ENCODE measurements at regions not wholly inside any gene's neighbourhood (a gene's known extent, or its start where the extent isn't known, plus 50 kb on each side); places are given as distances from the start of the nearest gene placed in this dataset.

GRCh38 chr11:130574740-130575139 is 126.3 kb downstream of the ADAMTS15 start:
- no peaks in the 10 kb centered on the region for H3K36me3 ChIP-seq (ENCODE audit: insufficient read depth, low read length)
- no peaks in the 10 kb centered on the region for H3K9me3 ChIP-seq (replicated peaks; ENCODE audit: low read length)
- peaks cover 7% of the 10 kb centered on the region for H3K27me3 ChIP-seq (ENCODE audit: control insufficient read depth, insufficient read depth, low read length)
- H3K9ac ChIP-seq (ENCODE audit: low read depth, low read length), result no peak overlapping the region
- no peak overlapping the region for H3K4me3 ChIP-seq (ENCODE audit: low read length)
- H3K4me2 ChIP-seq (ENCODE audit: low read length), result no peak overlapping the region
- no peaks in the 10 kb centered on the region for H3K4me1 ChIP-seq (ENCODE audit: control insufficient read depth, insufficient read depth, low read length)

- no peaks in the 10 kb centered on the region for H3K9me3 ChIP-seq (replicated peaks; ENCODE audit: low read length)
- peaks cover 14% of the 10 kb centered on the region for H3K4me1 ChIP-seq (ENCODE audit: control insufficient read depth, insufficient read depth, low read length)
- H3K27me3 ChIP-seq (ENCODE audit: control insufficient read depth, insufficient read depth, low read length), result peaks cover 7% of the 10 kb centered on the region
- H3K9ac ChIP-seq (ENCODE audit: low read depth, low read length), result no peak overlapping the region
- no peaks in the 10 kb centered on the region for H3K36me3 ChIP-seq (ENCODE audit: insufficient read depth, low read length)
- H3K4me2 ChIP-seq (ENCODE audit: low read length), result no peak overlapping the region
- H3K4me3 ChIP-seq (ENCODE audit: low read length), result no peak overlapping the region
These were observed 127.7 kb downstream of the ADAMTS15 start for GRCh38 chr11:130576146-130576545.

DNA sequence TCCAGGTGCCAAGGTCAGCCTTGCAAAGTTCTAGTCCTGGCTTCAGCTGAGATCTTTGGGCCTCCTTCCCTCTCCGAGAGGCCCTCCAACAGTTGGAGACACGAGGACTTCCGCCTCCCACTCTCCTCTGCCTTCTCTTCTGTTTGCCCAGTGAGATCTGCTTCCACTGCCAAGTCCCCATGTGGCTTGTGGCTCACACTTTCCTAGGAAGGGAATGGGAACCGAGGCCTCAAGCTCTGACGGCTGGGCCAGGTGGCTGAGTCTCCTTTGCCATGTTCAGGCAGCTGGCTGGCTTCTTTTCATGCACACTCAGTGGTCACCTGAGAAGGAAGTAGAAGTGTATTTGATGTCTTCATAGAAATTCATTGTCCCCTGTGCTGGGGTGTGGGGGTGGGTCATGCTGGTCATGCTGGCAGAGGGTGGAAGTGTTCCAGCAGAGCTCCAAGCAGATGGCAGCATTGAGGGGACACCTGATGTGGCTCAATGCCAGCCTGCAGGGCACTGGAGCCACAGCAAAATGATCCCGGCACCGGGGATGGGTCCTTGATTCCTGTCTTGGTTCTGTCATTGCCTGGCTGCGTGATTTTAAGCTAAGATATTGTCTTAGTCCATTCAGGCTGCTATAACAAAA is 130.4 kb downstream of the ADAMTS15 start:
- Histone ChIP-seq H3K4me3 (ENCODE audit: low read length) (no peak overlapping the region), H3K9me3 (replicated peaks; ENCODE audit: low read length) (no peaks in the 10 kb centered on the region), H3K4me2 (ENCODE audit: low read length) (no peak overlapping the region), H3K4me1 (ENCODE audit: control insufficient read depth, insufficient read depth, low read length) (peaks cover 25% of the 10 kb centered on the region), H3K36me3 (ENCODE audit: insufficient read depth, low read length) (no peaks in the 10 kb centered on the region), H3K27me3 (ENCODE audit: control insufficient read depth, insufficient read depth, low read length) (peaks cover 7% of the 10 kb centered on the region), H3K9ac (ENCODE audit: low read depth, low read length) (no peak overlapping the region)

- Histone ChIP-seq H3K4me1 (ENCODE audit: control insufficient read depth, insufficient read depth, low read length) (peaks cover 30% of the 10 kb centered on the region), H3K4me2 (ENCODE audit: low read length) (no peak overlapping the region), H3K4me3 (ENCODE audit: low read length) (no peak overlapping the region), H3K9me3 (replicated peaks; ENCODE audit: low read length) (no peaks in the 10 kb centered on the region), H3K36me3 (ENCODE audit: insufficient read depth, low read length) (no peaks in the 10 kb centered on the region), H3K27me3 (ENCODE audit: control insufficient read depth, insufficient read depth, low read length) (no peaks in the 10 kb centered on the region), H3K9ac (ENCODE audit: low read depth, low read length) (peak overlapping the region; percentile 57)
These were observed 131.9 kb downstream of the ADAMTS15 start for GRCh38 chr11:130580372-130580771.

DNA sequence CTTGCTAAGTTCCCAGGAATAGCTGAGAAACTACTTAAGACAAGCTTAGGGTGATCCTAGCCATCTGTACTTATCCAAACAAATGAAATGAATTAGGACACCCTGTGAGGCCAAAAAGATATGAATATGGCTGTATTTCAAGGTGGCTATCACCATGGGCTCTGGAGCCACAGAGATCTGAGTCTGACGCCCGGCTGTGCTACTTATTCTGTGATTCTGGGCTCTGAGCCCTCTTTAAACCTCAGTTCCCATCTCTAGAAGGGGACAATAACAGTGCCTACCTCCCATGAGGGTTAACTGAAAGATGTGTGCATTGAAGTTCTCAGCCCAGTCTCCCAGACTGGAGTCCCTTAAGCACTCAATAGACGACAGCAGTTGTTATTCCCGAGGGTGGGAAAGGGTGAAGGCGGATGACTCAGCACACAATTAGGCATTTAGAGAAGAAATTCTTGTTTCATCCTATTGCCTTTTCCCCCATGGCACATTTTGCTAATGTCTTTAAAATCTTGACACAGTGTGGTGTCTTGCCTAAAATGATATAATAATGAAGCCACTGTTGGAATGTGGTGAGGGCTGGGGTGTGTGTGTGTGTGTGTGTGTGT is 132.5 kb downstream of the ADAMTS15 start:
- Histone ChIP-seq H3K9me3 (replicated peaks; ENCODE audit: low read length) (no peaks in the 10 kb centered on the region), H3K4me1 (ENCODE audit: control insufficient read depth, insufficient read depth, low read length) (peaks cover 36% of the 10 kb centered on the region), H3K9ac (ENCODE audit: low read depth, low read length) (peak overlapping the region; percentile 57), H3K4me2 (ENCODE audit: low read length) (peak overlapping the region; percentile 42), H3K4me3 (ENCODE audit: low read length) (no peak overlapping the region), H3K36me3 (ENCODE audit: insufficient read depth, low read length) (no peaks in the 10 kb centered on the region), H3K27me3 (ENCODE audit: control insufficient read depth, insufficient read depth, low read length) (no peaks in the 10 kb centered on the region)

DNA sequence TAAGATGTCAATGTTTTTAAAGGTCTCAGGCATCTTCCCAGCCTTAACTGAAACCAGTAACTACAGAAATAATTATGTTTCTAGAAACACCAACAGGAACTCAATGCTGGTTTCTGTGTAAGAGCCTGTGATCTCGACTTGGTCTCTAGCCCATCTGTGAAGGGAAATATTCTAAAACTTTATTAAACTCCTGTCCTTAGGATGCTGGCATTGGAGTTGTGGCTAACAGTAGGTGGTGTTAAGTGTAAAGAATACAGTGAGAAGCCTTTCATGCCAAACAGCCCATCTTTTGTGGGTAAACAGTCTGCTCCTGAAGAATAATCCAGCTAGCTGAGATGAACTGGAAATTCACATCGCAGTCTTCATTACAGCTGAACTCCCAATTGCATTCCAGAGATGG is 133.2 kb downstream of the ADAMTS15 start:
- Histone ChIP-seq H3K4me1 (ENCODE audit: control insufficient read depth, insufficient read depth, low read length) (peaks cover 39% of the 10 kb centered on the region), H3K4me3 (ENCODE audit: low read length) (no peak overlapping the region), H3K4me2 (ENCODE audit: low read length) (no peak overlapping the region), H3K9me3 (replicated peaks; ENCODE audit: low read length) (no peaks in the 10 kb centered on the region), H3K36me3 (ENCODE audit: insufficient read depth, low read length) (no peaks in the 10 kb centered on the region), H3K27me3 (ENCODE audit: control insufficient read depth, insufficient read depth, low read length) (no peaks in the 10 kb centered on the region), H3K9ac (ENCODE audit: low read depth, low read length) (peak overlapping the region; percentile 57)

DNA sequence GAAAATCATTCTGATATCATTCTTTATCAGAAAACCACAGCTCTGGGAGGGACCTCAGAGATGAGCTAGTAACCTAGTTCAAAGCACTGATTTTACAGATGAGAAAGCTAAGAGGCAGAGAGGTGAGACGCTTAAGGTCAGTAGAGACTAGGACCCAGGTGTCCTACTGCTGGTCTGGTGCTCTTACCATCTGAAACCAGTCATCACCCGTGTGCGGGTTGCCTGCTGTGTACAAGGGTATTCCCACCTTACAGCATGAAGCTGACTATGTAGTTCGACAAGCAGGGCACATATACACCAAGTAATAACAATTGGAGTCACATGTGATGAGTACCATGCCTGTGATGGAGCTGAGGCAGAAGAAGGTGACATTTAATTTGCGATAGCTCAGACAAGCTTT is 133.7 kb downstream of the ADAMTS15 start:
- H3K36me3 ChIP-seq (ENCODE audit: insufficient read depth, low read length), result no peaks in the 10 kb centered on the region
- no peak overlapping the region for H3K4me2 ChIP-seq (ENCODE audit: low read length)
- H3K27me3 ChIP-seq (ENCODE audit: control insufficient read depth, insufficient read depth, low read length), result no peaks in the 10 kb centered on the region
- H3K9ac ChIP-seq (ENCODE audit: low read depth, low read length), result no peak overlapping the region
- peaks cover 39% of the 10 kb centered on the region for H3K4me1 ChIP-seq (ENCODE audit: control insufficient read depth, insufficient read depth, low read length)
- no peak overlapping the region for H3K4me3 ChIP-seq (ENCODE audit: low read length)
- no peaks in the 10 kb centered on the region for H3K9me3 ChIP-seq (replicated peaks; ENCODE audit: low read length)

- Histone ChIP-seq H3K9me3 (replicated peaks; ENCODE audit: low read length) (no peaks in the 10 kb centered on the region), H3K27me3 (ENCODE audit: control insufficient read depth, insufficient read depth, low read length) (no peaks in the 10 kb centered on the region), H3K9ac (ENCODE audit: low read depth, low read length) (no peak overlapping the region), H3K4me2 (ENCODE audit: low read length) (no peak overlapping the region), H3K36me3 (ENCODE audit: insufficient read depth, low read length) (no peaks in the 10 kb centered on the region), H3K4me1 (ENCODE audit: control insufficient read depth, insufficient read depth, low read length) (peaks cover 39% of the 10 kb centered on the region), H3K4me3 (ENCODE audit: low read length) (no peak overlapping the region)
These were observed 134.5 kb downstream of the ADAMTS15 start for GRCh38 chr11:130582981-130583380.

DNA sequence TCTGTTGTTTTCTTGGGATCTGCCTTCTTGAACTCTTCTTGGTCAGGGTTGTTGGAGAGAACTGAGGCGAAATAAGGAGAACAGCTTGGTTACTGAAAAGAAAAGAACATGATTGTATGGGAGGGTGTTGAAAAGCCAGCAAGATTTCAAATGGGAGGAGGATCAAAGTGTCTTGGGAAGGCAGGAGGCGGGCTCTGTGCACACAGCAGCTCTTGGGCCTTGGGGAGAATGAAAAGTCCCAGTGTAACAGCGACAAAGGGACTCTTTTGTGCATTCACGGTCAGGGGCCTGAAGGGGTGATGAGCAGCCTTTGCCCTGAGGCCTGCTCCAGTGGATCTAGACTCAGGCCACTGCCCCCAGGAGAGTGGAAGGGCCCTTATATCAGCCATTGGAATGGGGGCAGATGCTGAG is 135.4 kb downstream of the ADAMTS15 start:
- Histone ChIP-seq H3K9ac (ENCODE audit: low read depth, low read length) (no peak overlapping the region), H3K4me1 (ENCODE audit: control insufficient read depth, insufficient read depth, low read length) (peaks cover 39% of the 10 kb centered on the region), H3K36me3 (ENCODE audit: insufficient read depth, low read length) (no peaks in the 10 kb centered on the region), H3K4me2 (ENCODE audit: low read length) (no peak overlapping the region), H3K4me3 (ENCODE audit: low read length) (no peak overlapping the region), H3K27me3 (ENCODE audit: control insufficient read depth, insufficient read depth, low read length) (no peaks in the 10 kb centered on the region), H3K9me3 (replicated peaks; ENCODE audit: low read length) (no peaks in the 10 kb centered on the region)

- Histone ChIP-seq H3K36me3 (ENCODE audit: insufficient read depth, low read length) (no peaks in the 10 kb centered on the region), H3K9me3 (replicated peaks; ENCODE audit: low read length) (no peaks in the 10 kb centered on the region), H3K4me2 (ENCODE audit: low read length) (no peak overlapping the region), H3K4me1 (ENCODE audit: control insufficient read depth, insufficient read depth, low read length) (peaks cover 31% of the 10 kb centered on the region), H3K4me3 (ENCODE audit: low read length) (no peak overlapping the region), H3K9ac (ENCODE audit: low read depth, low read length) (no peak overlapping the region), H3K27me3 (ENCODE audit: control insufficient read depth, insufficient read depth, low read length) (no peaks in the 10 kb centered on the region)
These were observed 137.1 kb downstream of the ADAMTS15 start for GRCh38 chr11:130585545-130585944.

DNA sequence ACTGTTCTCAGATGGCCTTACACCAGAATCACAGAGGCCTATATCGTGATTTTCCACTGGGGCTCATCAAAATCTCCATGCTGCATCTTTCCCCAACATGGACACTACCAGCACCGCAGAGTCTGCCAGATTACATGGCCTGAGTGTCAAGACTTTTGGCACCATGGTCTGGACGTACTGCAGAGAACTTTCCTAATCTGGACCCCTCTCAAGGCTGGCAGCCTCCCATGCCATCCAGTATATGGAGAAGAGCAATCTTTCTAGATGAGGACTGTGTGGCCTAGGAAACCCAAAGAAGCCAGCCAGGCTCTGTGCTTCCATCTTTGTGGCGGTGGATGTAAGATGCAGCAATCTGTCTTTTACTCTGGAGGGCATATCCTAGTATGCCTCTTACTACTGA is 139.2 kb downstream of the ADAMTS15 start:
- Histone ChIP-seq H3K9ac (ENCODE audit: low read depth, low read length) (no peak overlapping the region), H3K36me3 (ENCODE audit: insufficient read depth, low read length) (no peaks in the 10 kb centered on the region), H3K4me2 (ENCODE audit: low read length) (no peak overlapping the region), H3K4me1 (ENCODE audit: control insufficient read depth, insufficient read depth, low read length) (peaks cover 14% of the 10 kb centered on the region), H3K4me3 (ENCODE audit: low read length) (no peak overlapping the region), H3K27me3 (ENCODE audit: control insufficient read depth, insufficient read depth, low read length) (no peaks in the 10 kb centered on the region), H3K9me3 (replicated peaks; ENCODE audit: low read length) (no peaks in the 10 kb centered on the region)

GRCh38 chr11:130588471-130588870 is 140.0 kb downstream of the ADAMTS15 start:
- no peaks in the 10 kb centered on the region for H3K27me3 ChIP-seq (ENCODE audit: control insufficient read depth, insufficient read depth, low read length)
- H3K9me3 ChIP-seq (replicated peaks; ENCODE audit: low read length), result no peaks in the 10 kb centered on the region
- no peak overlapping the region for H3K9ac ChIP-seq (ENCODE audit: low read depth, low read length)
- no peak overlapping the region for H3K4me2 ChIP-seq (ENCODE audit: low read length)
- peaks cover 14% of the 10 kb centered on the region for H3K4me1 ChIP-seq (ENCODE audit: control insufficient read depth, insufficient read depth, low read length)
- no peak overlapping the region for H3K4me3 ChIP-seq (ENCODE audit: low read length)
- H3K36me3 ChIP-seq (ENCODE audit: insufficient read depth, low read length), result no peaks in the 10 kb centered on the region

All from skeletal muscle satellite cell (primary cell).